Muscle of arm (tissue), 1 donor: ENCODE measurements at regions not wholly inside any gene's neighbourhood (a gene's known extent, or its start where the extent isn't known, plus 50 kb on each side); places are given as distances from the start of the nearest gene placed in this dataset.

Experiments
- DNase-seq: peaks from one replicate; pipeline ENCODE4 v3.0.0-alpha.2; 2013

- DNase-seq, result peak; percentile 2
Measured at GRCh38 chr5:121199216-121199999, 652.3 kb upstream of the FTMT start.

GRCh38 chr5:121218086-121218485 is 633.6 kb upstream of the FTMT start:
- DNase-seq, result no peak

- no peak for DNase-seq
Measured at GRCh38 chr5:121221483-121221882, 630.2 kb upstream of the FTMT start.

- DNase-seq, result no peak
Measured at GRCh38 chr5:121226765-121227164, 624.9 kb upstream of the FTMT start.

- DNase-seq, result no peak
Measured at GRCh38 chr5:121239951-121240350, 611.7 kb upstream of the FTMT start.

- DNase-seq, result no peak
Measured at GRCh38 chr5:121246971-121247370, 604.7 kb upstream of the FTMT start.

GRCh38 chr5:121251954-121252353 is 599.7 kb upstream of the FTMT start:
- DNase-seq, result no peak

GRCh38 chr5:121257621-121258020 is 594.1 kb upstream of the FTMT start:
- DNase-seq, result no peak

GRCh38 chr5:121263456-121263855 is 588.2 kb upstream of the FTMT start:
- no peak for DNase-seq

- DNase-seq, result no peak
Measured at GRCh38 chr5:121264605-121265004, 587.1 kb upstream of the FTMT start.

- no peak for DNase-seq
Measured at GRCh38 chr5:121271546-121271945, 580.1 kb upstream of the FTMT start.

- no peak for DNase-seq
Measured at GRCh38 chr5:121273833-121274433, 577.7 kb upstream of the FTMT start.

- no peak for DNase-seq
Measured at GRCh38 chr5:121279801-121280200, 571.9 kb upstream of the FTMT start.

GRCh38 chr5:121285801-121286521 is 565.7 kb upstream of the FTMT start:
- peak; percentile 40 for DNase-seq

- DNase-seq, result no peak
Measured at GRCh38 chr5:121288781-121289180, 562.9 kb upstream of the FTMT start.

- no peak for DNase-seq
Measured at GRCh38 chr5:121292664-121293063, 559.0 kb upstream of the FTMT start.

- DNase-seq, result no peak
Measured at GRCh38 chr5:121296356-121296755, 555.3 kb upstream of the FTMT start.

- DNase-seq, result no peak
Measured at GRCh38 chr5:121299153-121299552, 552.5 kb upstream of the FTMT start.

- DNase-seq, result no peak
Measured at GRCh38 chr5:121304838-121305237, 546.8 kb upstream of the FTMT start.

GRCh38 chr5:121313886-121314285 is 537.8 kb upstream of the FTMT start:
- no peak for DNase-seq

GRCh38 chr5:121315786-121316185 is 535.9 kb upstream of the FTMT start:
- no peak for DNase-seq

GRCh38 chr5:121319292-121319691 is 532.4 kb upstream of the FTMT start:
- no peak for DNase-seq

- DNase-seq, result no peak
Measured at GRCh38 chr5:121325930-121326329, 525.8 kb upstream of the FTMT start.
